ENCODE measurements at regions not wholly inside any gene's neighbourhood (a gene's known extent, or its start where the extent isn't known, plus 50 kb on each side); places are given as distances from the start of the nearest gene placed in this dataset.

GRCh38 chr3:1551741-1552140, 458.9 kb downstream of the CNTN6 start:
- no peak for DNase-seq (ENCODE audit: low read depth)

GRCh38 chr3:1552831-1553230, 460.0 kb downstream of the CNTN6 start:
- DNase-seq (ENCODE audit: low read depth), result no peak

DNA sequence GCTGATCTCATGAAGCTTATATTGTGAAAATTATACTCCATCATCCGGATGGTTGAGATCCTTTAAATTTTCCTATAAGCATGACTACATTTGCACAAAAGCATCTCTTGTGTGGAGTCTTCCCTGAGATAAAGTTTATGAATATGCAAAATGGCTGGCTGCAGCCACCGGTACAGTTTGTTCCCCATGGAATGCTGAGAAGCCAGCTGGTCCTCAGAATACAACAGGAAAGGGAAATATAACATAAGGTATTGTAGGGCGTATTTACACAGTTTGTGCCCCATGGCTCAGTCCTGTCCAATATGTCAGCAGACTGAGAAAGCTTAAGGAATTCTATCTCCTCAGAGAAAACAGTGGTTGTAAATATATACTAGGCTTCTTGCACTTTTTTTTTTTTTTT, 468.6 kb downstream of the CNTN6 start:
- no peak for DNase-seq (ENCODE audit: low read depth)

DNA sequence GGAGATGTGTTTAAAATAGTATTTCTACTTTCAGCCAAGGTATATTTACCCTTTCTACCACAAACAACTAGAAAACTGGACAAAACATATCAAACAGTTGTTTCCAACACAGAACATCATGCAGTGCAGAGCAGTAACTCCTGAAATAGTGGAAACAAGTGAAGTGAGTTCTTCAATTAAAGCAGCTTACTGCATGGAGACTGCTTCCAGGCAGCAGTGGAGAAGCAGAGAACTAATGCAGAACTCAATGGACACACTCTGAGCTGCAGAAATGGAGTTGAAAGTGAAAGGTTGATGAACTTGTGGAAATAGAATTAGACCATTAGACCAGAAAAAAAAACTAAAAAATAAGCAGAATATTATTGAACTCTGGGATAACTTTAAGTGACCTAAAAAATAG, 478.9 kb downstream of the CNTN6 start:
- no peak for DNase-seq (ENCODE audit: low read depth)

- DNase-seq (ENCODE audit: low read depth), result no peak
These were observed 483.2 kb downstream of the CNTN6 start for GRCh38 chr3:1576047-1576446.

- DNase-seq (ENCODE audit: low read depth), result no peak
These were observed 485.4 kb downstream of the CNTN6 start for GRCh38 chr3:1578124-1578806.

GRCh38 chr3:1583044-1583443, 490.2 kb downstream of the CNTN6 start:
- no peak for DNase-seq (ENCODE audit: low read depth)

GRCh38 chr3:1587426-1587825, 494.6 kb downstream of the CNTN6 start:
- DNase-seq (ENCODE audit: low read depth), result no peak

- DNase-seq (ENCODE audit: low read depth), result no peak
These were observed 498.7 kb downstream of the CNTN6 start for GRCh38 chr3:1591327-1592028.

GRCh38 chr3:1594940-1595339, 502.1 kb downstream of the CNTN6 start:
- DNase-seq (ENCODE audit: low read depth), result no peak

DNA sequence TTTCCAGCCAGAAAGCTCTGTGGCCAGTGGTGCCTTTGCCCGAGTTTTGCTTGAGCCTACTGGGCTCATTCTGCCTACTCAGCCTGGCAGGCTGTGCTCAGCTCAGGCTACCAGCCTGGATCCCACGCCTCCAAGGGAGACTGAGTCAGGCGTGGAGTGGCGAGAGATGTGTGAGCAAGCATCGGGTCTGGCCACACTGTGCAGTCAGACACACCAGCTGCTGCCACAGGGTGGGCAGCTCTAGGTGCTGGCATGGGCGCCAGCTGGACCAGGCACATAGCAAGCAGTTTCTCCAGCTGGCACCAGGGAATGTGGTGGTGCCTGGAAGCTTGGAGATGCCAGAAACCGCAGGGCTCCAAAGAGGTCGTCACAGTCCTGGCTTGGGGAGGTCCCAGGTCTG, 498.5 kb upstream of the CNTN4 start:
- DNase-seq (ENCODE audit: low read depth), result no peak

GRCh38 chr3:1600700-1601418, 497.8 kb upstream of the CNTN4 start:
- DNase-seq (ENCODE audit: low read depth), result no peak

GRCh38 chr3:1609416-1609815, 489.2 kb upstream of the CNTN4 start:
- DNase-seq (ENCODE audit: low read depth), result no peak

DNA sequence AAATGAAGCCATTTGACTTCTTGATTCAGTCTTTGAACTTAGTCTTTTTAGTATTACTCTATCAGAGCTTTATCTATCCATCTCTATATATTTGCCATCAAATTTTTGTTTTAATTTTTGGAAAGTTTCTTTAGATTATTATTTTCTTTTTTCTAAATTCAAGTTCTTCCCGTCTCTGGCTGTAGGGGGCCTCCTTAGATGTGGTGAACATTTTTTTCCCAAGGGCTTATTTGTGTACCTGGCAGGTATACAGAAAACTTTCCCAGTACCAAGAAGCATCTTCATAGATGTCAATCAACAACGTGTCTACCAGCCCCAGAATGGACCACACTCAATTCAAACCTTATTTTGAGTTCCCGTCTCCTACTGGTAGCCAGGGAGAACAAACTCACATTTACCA, 486.8 kb upstream of the CNTN4 start:
- no peak for DNase-seq (ENCODE audit: low read depth)

DNA sequence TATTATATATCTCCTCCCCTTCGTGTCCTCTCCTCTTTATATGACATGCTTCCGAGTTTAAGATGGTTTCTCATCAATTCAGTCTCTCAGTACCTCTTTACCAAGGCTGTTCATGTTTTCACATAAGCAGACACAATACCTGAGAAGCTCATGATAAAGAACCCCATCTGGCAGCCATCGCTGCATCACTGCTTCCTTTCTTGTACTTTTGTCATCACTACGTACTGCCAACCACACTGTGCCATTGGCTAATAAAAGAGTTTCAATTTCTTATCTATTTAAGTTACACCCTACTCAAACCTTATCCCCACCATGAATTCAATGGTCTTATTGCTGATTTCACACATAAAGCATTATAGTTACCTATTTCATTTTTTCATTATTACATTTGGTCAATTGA, 484.7 kb upstream of the CNTN4 start:
- DNase-seq (ENCODE audit: low read depth), result no peak

- no peak for DNase-seq (ENCODE audit: low read depth)
These were observed 481.9 kb upstream of the CNTN4 start for GRCh38 chr3:1616744-1617143.

DNA sequence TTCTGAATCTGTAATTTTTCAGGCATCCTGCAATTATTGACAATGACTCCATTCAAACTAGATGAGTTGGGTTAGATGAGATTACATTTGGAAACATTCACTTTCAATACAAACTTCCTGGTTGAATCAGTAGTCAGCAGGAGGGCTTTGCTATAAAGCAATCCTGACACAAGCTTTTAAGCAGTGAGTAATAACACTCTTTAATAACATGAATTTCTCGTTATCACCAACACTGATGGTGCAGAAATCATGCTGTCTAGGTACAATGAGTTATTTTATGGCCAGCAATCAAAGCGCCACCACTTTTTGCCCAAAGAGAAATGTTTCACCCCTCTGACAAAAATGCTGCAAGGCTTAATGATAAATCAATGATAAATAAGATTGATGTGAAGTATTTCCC, 474.8 kb upstream of the CNTN4 start:
- DNase-seq (ENCODE audit: low read depth), result no peak

GRCh38 chr3:1632128-1632527, 466.5 kb upstream of the CNTN4 start:
- no peak for DNase-seq (ENCODE audit: low read depth)

- no peak for DNase-seq (ENCODE audit: low read depth)
These were observed 436.8 kb upstream of the CNTN4 start for GRCh38 chr3:1661839-1662238.

DNA sequence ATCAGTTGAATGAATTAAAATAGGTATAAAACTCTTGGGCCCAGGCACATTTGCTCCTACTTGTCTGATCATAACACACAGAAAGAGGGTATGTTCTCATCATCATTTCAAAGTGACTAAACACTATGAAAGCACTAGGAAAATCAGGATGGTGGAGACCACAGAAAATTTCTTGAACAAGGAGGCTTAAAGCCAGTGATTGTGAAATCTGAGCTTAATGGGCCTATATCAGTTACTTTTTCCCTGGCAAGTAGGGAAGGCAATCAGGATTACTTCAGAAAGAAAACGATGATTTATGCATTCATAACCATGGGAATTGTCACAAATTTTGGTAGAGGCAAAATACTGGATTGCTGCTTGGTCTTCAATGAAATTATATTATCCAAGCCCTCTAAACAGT, 434.4 kb upstream of the CNTN4 start:
- no peak for DNase-seq (ENCODE audit: low read depth)

- DNase-seq (ENCODE audit: low read depth), result no peak
These were observed 431.8 kb upstream of the CNTN4 start for GRCh38 chr3:1666865-1667264.

DNA sequence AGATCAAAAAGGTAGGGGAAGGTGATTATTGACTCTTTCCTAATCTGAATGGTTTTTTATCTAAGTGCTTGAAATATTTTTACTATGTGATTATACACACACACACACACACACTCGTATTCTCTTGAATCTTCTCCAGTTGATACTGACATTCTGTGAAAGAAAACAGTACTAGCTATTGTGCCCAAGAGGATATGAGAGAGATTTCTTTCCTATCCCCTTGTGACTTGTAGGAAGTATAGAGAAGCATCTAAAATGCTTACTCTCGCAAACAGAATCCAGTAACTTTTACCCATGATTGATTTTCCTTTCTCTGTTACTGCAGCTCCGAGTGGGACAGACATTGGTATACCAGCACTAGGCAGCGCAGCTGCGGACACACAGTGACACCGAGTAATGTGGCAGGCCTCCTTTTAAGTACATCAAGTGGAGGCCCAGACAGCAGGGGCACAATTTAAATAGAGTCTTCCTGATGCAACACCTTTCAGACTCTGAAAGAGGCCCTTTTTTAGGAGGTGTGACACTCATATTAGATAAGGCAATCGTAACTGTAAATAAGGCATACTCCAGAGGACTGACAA, 421.0 kb upstream of the CNTN4 start:
- no peak for DNase-seq (ENCODE audit: low read depth)

DNA sequence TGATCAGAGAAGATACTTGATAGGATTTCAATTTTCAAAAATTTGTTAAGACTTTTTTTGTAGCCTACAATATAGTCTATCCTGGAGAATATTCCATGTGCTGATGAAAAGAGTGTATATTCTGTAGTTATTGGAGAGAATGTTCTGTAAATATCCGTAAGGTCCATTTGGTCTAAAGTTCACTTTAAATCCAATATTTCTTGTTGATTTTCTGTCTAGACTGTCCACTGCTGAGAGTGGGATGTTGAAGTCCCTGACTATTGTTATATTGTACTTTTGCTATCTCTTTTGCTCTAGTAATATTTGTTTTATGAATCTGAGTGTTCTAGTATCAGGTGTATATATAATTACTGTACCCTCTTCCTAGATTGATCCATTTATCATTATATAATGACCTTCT, 406.2 kb upstream of the CNTN4 start:
- no peak for DNase-seq (ENCODE audit: low read depth)
